IMR-90 (cell line): ENCODE measurements at regions not wholly inside any gene's neighbourhood (a gene's known extent, or its start where the extent isn't known, plus 50 kb on each side); places are given as distances from the start of the nearest gene placed in this dataset.

ENCODE experiments used
- BHLHE40 ChIP-seq: fragments of 150-350 bp; IDR thresholded peaks from 2 replicates; pipeline ENCODE4 v1.6.1; 2016; ENCODE audit warnings: mild to moderate bottlenecking, low read depth, low read length
- CEBPB ChIP-seq: IDR thresholded peaks from 2 replicates; pipeline ENCODE4 v1.6.1; 2012; ENCODE audit warnings: low read depth, low read length, improper control_type of control experiment
- CHD1 ChIP-seq: IDR thresholded peaks from 2 replicates; pipeline ENCODE4 v1.6.1; 2012; ENCODE audit warnings: low read depth, low read length, improper control_type of control experiment
- MAFK ChIP-seq: IDR thresholded peaks from 2 replicates; pipeline ENCODE4 v1.6.1; 2012; ENCODE audit warnings: low read depth, low read length, improper control_type of control experiment
- MAZ ChIP-seq: IDR thresholded peaks from 2 replicates; pipeline ENCODE4 v1.6.1; 2012; ENCODE audit warnings: low read depth, mild to moderate bottlenecking, low read length, improper control_type of control experiment, moderate library complexity, borderline replicate concordance
- MXI1 ChIP-seq: IDR thresholded peaks from 2 replicates; pipeline ENCODE4 v1.6.1; 2012; ENCODE audit warnings: low read depth, mild to moderate bottlenecking, low read length, moderate library complexity, borderline replicate concordance
- NFE2L2 ChIP-seq: fragments of 150-350 bp; IDR thresholded peaks from 2 replicates; pipeline ENCODE4 v1.6.1; 2016; ENCODE audit warnings: low read depth, mild to moderate bottlenecking, low read length
- POLR2A ChIP-seq: IDR thresholded peaks from 2 replicates; pipeline ENCODE4 v1.6.1; 2012; ENCODE audit warnings: mild to moderate bottlenecking, low read depth, low read length
- RAD21 ChIP-seq: IDR thresholded peaks from 2 replicates; pipeline ENCODE4 v1.6.1; 2012; ENCODE audit warnings: low read length, improper control_type of control experiment
- RCOR1 ChIP-seq: IDR thresholded peaks from 2 replicates; pipeline ENCODE4 v1.6.1; 2012; ENCODE audit warnings: mild to moderate bottlenecking, low read length, improper control_type of control experiment; ENCODE audit not compliant: insufficient replicate concordance
- RFX5 ChIP-seq: IDR thresholded peaks from 2 replicates; pipeline ENCODE4 v1.8.0; 2012; ENCODE audit warnings: low read depth, mild to moderate bottlenecking, low read length, moderate library complexity
- USF2 ChIP-seq: fragments of 150-350 bp; IDR thresholded peaks from 2 replicates; pipeline ENCODE4 v1.6.1; 2017; ENCODE audit warnings: mild to moderate bottlenecking, antibody characterized with exemption, low read length, low read depth
- TF ChIP-seq, protein P1 (sequence below): conservative IDR thresholded peaks from 2 replicates; pipeline ENCODE4 v1.5.1; 2012; ENCODE audit warnings: mild to moderate bottlenecking, low read depth, low read length, improper control_type of control experiment

- TF ChIP-seq USF2 (no peak), CHD1 (no peak), POLR2A (no peak), BHLHE40 (no peak), MAFK (no peak), RCOR1 (no peak), RAD21 (no peak), MAZ (no peak), MXI1 (no peak), CEBPB (no peak), NFE2L2 (no peak), RFX5 (no peak)
- TF ChIP-seq, protein P1, sequence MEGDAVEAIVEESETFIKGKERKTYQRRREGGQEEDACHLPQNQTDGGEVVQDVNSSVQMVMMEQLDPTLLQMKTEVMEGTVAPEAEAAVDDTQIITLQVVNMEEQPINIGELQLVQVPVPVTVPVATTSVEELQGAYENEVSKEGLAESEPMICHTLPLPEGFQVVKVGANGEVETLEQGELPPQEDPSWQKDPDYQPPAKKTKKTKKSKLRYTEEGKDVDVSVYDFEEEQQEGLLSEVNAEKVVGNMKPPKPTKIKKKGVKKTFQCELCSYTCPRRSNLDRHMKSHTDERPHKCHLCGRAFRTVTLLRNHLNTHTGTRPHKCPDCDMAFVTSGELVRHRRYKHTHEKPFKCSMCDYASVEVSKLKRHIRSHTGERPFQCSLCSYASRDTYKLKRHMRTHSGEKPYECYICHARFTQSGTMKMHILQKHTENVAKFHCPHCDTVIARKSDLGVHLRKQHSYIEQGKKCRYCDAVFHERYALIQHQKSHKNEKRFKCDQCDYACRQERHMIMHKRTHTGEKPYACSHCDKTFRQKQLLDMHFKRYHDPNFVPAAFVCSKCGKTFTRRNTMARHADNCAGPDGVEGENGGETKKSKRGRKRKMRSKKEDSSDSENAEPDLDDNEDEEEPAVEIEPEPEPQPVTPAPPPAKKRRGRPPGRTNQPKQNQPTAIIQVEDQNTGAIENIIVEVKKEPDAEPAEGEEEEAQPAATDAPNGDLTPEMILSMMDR: no peak
Observed at GRCh38 chr14:30138567-30138966, 210.9 kb upstream of the PRKD1 start.
